Activated CD4-positive, CD25-positive, alpha-beta regulatory T cell treated with anti-CD3 and anti-CD28 coated beads, Interleukin-2, amount 50 U/mL, for 16 hours (primary cell): ENCODE measurements at regions not wholly inside any gene's neighbourhood (a gene's known extent, or its start where the extent isn't known, plus 50 kb on each side); places are given as distances from the start of the nearest gene placed in this dataset.

Experiments
- DNase-seq: peaks from one replicate; pipeline ENCODE4 v3.0.0-alpha.2; 2020; ENCODE audit warnings: low read depth, low spot score

DNA sequence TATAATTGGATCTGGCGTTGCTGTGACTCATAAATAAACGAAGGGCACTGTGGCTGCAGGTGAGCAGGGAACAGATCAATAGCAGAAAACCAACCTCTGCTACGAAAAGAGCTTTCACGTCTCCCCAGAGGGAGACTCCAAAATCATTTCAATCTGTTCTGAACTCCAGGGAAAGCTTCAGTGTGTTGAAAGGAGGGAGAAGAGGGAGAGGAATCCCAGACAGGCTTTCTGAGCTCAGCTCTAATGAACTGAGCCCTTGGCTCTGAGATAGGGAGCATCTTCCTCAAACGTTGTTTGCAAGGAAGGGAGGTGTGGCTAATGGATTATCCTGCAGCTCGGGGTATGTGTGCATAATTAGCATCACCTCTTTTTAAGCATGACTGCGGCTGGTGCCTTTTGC is 288.0 kb upstream of the IRX4 start:
- DNase-seq = no peak

DNA sequence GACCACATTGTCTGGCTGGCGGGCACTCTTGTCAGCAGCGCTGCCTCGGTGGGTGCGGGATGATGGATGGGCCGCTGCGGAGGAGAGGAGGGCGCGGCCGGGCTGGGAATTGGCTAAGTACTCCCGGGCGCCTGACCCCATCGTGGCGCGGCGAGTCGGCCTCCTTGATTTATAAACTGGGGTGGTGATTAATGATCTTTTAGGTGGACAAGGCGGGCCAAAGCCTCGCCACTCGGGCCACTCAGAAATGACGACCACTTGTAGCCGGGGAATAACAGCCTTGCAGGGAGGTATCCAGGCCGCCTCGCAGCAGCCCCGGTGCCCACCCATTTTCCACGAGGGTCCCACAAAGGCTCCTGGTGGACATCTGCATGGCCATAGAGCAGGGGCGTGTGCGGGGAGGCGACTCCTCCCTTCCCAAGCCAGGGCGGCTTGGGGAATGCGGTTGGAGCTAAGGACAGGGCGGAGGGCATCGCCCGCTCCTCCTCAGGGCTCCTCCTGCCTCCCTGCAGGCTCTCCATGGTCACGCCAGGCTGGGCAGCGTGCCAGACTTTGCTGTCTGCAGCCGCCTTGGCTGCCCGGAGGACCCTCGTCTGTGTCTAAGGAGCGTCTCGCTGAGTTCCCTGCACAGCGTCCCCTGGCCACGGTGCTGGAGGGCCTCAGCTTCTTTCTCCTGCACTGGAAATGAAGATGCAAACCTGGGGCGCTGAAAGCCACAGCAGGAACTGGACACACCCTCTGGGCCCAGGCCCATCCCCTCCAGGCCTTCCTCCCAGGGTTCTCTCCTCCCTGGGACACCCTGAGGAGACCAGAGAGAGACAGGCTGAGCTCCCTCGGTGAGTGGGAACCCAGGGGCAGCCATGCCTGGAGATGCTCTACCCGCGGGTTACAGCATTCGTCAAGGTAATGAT is 287.4 kb upstream of the IRX4 start:
- DNase-seq = no peak

DNA sequence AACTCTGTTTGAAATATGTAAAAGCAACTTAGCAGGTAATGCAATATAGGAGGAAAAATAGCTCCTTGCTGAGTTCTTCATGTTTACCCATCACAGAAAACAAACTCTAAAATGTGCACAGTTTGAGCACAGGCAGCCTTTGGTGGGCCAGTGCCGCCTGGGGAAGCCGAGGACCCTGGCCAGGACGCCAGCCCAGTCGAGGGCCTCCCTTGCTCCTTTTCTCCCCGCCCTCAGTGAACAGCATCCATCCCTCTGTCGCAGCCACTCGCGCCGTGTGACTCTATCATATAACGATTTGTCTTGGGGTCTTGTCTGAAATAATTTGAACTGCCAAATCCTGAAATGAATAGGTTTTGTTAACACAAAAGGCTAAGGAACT is 286.7 kb upstream of the IRX4 start:
- DNase-seq = no peak

DNA sequence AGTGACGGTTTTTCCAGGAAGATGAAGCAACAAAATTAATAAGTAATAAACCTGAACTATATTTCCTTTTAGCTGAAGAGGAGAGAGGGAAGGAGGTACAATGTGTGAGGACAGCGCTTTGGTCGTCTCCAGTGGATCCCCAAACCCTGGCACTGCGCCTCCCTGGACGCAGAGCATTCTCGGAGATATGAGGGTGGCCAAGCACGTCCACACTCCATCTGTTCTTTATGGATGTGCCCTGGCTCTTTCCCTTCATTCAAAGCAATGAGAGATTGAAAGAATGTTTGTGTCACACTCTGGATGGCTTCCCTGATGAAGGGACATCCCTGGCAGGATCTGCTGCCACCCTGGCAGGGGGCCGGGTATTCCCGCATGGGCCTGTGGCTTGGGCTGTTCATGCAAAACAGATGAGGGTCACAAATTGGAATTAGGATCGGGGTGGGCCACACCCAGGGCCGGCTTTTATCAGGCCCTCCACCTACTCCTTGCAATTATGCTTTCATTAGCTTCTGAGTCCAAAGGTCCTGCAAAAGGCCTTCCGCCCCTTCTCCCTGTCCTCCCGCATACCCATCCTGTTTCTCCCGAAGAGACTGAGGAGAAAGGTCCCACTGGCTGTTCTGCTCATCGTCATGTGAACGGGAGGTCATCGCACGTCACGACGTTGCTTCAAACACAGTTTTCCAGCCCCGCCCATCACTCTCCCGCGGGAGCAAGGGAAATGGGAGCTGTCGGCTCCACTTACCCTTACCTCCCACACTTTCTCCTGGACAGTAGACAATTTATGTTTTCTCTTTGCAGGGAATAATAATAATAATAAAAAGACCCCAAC is 286.1 kb upstream of the IRX4 start:
- DNase-seq = no peak

DNA sequence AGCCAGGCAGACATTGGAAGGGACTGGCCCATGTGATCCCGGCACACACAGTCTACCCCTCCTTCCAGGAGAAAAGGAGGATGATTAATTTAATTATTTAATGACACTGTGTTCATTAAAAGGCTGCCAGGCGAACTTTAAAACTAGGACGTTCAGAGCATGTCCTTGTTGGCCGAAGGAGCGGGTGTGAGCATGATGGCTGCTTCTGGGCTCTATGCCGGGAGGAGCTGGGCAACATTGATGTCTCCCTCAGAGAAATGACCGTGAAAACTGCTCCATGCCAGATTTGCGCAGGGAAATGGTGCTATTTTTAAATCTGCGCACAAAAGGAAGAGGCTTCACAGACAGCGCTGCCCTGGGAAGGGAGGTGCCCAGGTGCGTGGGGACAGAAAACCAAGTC is 284.9 kb upstream of the IRX4 start:
- no peak for DNase-seq

DNA sequence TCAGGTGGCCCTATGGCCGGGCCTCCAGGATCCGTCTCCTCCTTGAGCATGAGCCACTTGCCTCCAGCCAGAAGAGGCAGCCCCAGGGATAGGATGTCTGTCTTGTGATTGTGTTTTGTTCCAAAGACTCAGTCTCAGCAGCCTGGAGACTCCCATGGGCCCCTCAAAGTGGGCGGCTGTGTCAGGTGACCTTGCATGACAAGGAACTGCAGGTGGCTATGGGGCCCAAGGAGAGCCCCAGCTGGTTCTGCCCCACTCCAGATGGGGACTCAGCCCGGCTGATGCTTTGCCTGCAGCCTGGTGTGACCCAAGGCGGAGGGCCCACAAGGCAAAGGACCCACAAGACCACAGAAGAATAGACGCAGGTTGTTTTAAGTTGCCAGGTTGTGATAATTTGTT is 284.3 kb upstream of the IRX4 start:
- no peak for DNase-seq

DNA sequence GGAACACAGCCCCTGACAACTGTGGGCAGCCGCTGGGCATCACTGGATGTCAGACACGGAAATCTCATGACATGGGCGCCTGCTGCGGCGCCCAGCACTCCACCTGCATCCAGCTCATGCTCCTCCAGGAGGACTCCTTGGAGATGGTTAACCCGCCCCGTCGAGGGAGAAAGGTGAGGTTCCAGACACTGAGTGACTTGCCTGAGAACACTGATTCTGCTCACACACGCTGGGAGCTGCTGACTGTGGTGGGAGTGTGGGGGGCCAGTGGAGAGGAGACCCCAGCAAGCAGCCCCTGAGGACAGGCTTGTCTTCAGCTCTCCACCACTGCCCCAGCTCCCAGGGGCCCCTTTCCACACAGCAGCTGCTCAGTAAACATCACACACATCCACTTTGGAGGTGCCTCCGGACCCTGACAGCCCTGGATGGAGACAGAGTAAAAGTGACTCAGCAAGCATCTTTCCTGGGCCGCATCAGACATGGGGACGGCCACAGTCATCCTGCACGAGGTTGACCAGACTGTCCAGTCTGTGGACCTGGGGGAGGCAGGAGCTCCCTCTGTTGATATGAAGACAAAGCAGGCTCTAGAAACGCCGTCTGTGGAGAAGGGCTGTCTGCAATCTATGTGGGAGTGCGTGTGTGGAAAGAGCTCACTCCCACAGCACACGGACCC is 283.7 kb upstream of the IRX4 start:
- no peak for DNase-seq

DNA sequence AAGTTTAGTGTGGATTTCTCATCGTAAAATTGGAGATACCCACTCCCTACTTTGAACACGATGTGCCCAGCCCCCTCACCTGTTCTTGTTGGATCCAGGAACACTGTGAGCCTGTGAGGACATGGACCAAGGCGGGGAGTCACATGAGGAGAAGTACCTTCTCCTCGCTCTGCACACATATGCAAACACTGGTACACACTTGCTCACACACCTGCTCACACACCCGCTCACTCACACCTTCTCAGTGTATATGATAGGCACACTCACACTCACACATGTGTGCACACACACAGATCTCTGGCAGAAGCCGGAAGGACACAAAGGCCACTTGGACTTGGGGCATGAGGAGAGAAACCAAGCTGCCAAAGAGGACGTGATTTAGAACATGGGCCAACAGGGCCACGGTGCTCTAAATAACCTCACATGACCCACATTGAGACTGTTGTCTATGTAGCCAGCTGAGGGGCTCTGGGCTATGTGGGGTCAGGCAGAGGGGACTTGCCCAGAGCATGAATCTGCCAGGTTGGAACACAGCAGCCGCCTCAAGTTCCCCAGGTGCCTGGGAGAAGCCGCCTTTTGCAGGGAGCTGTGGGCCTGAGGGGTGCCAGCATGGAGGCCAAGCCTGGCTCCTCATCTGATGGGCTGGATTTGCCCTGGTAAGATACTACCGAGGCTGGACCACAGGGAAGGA is 283.0 kb upstream of the IRX4 start:
- no peak for DNase-seq

DNA sequence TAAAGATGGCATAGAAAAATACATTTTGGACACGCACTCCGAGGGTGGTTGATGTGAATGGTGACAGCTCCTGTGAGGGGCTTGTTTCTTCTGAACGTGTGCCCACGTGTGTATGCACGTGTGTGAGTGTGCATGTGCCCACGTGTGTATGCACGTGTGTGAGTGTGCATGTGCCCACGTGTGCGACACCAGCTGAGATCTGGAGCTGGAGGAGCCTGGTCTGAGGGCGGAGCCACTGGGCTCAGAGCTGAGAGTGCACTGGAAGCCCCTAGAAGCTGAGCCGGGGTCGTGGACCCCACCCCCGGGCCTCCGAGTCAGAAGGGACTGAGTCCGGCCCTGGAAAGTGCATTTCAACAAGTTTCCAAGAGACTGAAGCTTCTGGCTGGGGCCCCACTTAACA is 282.5 kb upstream of the IRX4 start:
- DNase-seq = no peak

DNA sequence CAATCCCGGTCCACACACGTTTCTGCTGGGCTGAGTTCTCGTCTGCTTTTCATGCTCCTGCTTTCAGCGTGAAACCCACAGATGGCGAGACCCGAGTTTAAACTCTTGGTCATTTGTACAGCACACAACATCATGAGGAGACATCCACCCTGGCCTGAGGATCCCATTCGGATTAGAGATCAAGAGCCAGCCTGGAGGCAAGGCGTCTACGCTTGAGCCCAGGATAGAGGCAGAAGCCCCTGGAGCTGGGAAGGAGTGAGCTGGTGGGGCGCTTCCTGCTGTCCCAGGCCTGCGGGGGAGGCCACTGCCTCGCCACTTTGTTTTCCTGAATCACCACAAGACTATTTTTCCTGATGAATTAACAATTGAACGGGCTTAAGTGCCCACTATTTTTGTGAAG is 281.9 kb upstream of the IRX4 start:
- no peak for DNase-seq

DNA sequence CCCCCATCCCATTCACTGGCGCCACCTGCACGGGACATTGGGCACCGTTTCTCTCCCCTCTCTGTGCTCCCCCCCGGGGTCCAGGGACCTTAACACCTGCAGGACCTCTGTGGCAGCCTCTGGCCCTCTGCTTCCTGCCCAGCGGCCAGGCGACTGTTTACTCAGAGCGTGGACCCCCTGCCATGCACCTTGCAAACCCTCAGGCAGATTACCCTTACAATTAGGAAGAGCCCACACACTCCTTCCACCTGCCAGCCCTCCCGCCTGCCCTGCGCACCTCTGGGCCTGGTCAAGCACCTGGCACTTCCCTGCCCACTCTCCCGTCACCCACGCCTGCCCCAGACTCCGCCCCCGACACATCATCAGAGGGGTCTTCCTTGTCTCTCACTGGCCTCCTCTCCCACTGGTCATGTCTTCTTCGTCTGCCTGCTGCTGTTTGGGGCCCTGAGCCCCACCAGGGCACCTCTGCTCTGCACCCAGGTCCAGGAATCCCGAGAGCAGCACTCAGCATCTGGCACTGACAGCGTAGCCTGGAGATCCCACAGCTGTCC is 281.3 kb upstream of the IRX4 start:
- no peak for DNase-seq

DNA sequence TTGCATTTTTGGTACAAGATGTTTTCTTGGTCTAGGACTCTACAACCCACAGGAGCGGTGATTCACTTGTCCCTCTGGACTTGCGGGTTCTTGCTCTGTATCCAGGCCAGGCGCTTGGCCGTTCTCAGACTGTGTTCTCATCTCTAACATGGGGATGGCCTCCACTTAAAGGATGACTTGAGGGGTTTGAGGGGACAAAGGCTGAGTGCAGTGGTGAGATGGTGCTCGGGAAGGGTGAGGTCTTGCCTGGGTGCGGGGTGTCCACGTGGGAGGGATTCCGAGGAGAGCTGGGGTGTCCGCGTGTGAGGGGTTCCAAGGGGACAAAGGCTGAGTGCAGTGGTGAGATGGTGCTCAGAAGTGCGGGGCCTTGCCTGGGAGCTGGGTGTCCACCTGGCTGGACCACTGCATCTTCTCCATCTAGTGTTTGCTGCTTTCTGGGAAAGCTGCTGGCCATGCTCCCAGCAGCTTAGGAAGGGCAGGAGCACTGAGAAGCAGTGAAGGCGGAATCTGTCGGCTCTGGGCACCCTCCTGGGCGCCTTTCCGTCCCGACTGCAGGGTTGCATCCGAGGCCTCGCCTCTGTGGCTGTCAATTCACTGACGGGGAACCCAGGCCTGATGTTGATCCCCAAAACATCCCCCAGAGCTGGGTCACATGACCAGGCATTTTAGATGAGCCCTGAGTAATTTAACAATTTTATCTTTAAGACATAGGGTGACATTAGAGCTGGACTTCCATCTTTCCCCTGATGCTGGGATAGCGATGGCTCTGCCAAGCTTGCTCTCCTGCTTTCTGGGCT is 280.5 kb upstream of the IRX4 start:
- no peak for DNase-seq

DNA sequence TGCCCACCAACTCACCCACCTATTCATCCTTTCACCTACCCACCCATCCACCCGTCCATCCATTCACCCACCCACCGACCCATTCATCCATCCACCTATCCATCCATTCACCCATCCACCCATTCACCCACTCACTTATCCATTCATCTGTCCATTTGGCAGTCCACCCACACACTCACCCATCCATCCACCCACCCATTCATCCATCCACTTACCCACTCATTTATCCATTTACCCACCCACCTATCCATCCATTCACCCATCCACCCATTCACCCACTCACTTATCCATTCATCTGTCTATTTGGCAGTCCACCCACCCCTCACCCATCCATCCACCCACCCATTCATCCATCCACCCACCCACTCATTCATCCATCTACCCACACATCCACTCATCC is 278.1 kb upstream of the IRX4 start:
- DNase-seq = no peak

DNA sequence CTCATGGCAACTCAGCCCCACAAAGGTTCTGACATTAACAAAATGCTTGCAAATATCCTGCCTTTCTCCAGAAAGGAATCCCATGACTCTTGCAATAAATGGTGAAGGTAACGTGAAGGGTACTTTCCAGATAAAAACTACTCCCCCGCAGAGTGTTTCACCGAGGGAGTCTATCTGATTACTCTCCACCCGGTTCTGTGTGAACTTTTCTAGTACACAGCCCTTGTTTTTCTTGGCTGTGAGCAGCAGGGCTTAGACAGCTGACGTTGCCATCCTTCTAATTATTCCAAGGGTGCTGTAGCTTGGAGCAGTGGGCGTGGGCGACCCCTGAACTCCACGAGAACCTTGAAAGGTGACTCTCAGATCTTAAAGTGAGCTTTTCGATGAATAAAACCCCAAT is 276.0 kb upstream of the IRX4 start:
- no peak for DNase-seq

DNA sequence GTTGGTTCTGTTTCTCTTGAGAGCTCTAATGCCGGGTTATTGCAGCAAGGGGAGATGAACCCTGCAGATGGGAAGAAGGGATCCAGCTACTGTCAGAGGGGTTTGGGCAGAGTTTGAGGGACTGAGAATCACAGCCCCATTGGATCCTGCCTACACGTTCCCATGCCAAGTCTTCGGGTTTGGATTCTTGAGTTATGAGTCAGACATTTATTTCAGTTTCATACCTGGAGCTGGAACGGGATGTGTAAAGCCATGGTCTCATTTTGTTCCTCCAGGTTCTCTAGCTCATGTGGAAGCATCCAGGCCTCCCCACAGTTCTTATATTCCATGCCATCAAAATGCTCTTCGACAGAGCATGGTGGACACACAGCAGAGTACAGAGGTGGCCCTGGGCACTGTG is 275.4 kb upstream of the IRX4 start:
- no peak for DNase-seq

DNA sequence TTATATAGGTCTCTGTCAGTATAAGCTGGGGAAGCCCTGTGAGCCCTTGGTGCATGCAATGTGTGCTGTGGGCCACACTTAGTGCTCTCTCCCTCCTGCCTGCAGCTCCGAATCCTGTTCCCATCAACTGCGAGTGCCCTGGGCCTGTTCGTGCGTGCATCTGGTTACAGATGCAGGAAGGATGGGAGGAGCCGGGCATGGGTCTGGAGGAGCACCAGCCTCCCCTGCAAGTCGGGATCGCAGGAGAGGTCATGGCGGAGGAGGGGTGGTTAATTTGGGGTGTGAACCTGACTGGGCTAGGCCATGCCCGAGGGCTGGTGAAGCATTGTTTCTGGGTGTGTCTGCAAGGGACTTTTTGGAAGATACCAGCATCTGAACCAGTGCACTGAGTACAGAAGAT is 274.6 kb upstream of the IRX4 start:
- DNase-seq = no peak

DNA sequence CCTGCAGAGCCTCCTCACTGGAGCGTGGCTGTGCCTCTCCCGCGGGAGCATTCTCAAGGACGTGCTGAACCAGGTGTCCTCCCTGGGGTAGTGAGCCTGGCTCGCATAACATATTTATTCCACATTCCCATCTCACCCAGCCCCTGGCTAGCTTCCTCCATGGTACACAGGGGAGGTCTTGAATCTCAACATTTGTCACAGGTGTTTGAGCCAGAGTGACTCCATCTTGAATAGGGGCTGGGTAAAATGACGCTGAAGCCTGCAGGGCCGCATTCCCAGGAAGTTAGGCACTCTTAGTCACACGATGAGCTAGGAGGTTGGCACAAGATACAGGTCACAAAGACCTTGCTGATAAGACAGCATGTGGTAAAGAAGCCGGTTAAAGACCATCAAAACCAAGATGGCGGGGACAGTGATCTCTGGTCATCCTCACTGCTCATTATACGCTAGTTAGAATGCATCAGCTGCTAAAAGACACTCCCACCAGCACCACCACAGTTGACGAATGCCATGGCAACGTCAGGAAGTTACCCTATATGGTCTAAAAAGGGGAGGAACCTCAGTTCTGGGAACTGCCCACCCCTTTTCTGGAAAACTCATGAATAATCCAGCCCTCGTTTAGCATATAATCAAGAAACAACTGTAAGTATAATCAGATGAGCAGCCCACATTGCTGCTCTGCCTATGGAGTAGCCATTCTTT is 273.8 kb upstream of the IRX4 start:
- no peak for DNase-seq

DNA sequence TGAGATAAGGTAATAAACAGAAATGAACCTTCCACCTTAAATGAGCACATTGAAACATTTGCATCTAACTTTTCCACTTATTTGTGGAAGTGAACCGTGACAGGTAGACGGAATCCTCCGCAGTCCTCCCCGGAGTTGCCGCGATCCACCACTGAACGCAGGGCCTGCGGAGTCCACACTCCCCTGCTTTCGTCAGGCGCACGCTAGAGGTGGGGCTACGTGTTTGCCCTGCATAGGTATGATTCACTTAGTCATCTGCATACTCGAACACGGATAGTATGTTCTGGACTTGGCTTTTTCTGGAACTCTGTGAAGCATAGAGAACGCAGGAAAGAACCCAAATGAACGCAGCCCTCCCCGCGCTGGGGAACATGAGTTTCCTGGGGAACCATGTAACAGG is 272.8 kb upstream of the IRX4 start:
- no peak for DNase-seq

DNA sequence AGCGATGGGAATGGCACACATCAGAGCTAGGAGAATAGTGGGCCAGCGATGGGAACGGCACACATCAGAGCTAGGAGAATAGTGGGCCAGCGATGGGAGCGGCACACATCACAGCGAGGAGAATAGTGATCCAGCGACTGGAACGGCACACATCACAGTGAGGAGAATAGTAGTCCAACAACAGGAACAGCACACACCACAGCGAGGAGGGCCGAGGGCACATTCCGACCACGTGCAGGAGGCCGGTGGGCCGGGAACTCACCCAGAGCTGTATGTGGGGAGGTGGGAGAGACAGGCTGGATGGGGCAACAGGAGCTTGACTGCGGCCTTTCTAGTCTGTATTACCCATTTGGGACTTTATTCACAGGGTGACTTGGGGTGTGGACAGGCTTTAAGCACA is 271.1 kb upstream of the IRX4 start:
- no peak for DNase-seq

DNA sequence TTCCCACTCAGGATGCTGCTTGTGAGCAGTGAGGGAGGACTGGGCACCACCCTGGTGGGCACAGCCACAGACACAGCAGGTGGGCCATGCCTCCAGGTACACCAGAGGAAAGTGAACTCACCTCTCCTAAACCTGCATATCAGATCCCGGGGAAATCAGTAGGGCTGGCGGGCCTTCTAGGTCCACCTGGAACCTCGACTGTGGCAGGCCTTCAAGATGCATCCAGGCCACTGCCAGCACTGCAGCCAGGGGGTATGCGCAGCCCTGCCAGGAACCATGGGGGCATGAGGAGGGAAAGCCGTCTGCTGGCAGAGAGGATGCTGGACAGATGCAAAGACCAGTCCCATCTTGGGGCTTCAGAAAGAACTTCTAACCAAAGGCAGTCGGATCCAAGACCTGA is 270.6 kb upstream of the IRX4 start:
- no peak for DNase-seq
